Type B pancreatic cell (in vitro differentiated cells): ENCODE measurements at regions not wholly inside any gene's neighbourhood (a gene's known extent, or its start where the extent isn't known, plus 50 kb on each side); places are given as distances from the start of the nearest gene placed in this dataset.

Source experiments
- DNase-seq: peaks from one replicate; pipeline ENCODE4 v3.0.0; 2021; ENCODE audit warnings: mixed read lengths; ENCODE audit not compliant: unreplicated experiment; ENCODE audit errors: extremely low spot score
- H3K27ac Mint-ChIP-seq: 2 replicates; pipeline ENCODE4 v1.8.0; 2021; ENCODE audit warnings: mild to moderate bottlenecking, mixed read lengths
- H3K27me3 Mint-ChIP-seq: 2 replicates; pipeline ENCODE4 v1.8.0; 2021; ENCODE audit warnings: mixed read lengths
- H3K36me3 Mint-ChIP-seq: 2 replicates; pipeline ENCODE4 v1.8.0; 2021; ENCODE audit warnings: mixed read lengths
- H3K4me1 Mint-ChIP-seq: one replicate; pipeline ENCODE4 v1.8.0; 2021; ENCODE audit warnings: mixed read lengths; ENCODE audit not compliant: unreplicated experiment
- H3K4me3 Mint-ChIP-seq: 2 replicates; pipeline ENCODE4 v1.8.0; 2021; ENCODE audit warnings: mild to moderate bottlenecking, mixed read lengths
- H3K9me3 Mint-ChIP-seq: 2 replicates; pipeline ENCODE4 v1.8.0; 2021; ENCODE audit warnings: mixed read lengths
- CTCF ChIP-seq: fragments of 200-600 bp; sonication (generic); conservative IDR thresholded peaks from 2 replicates; pipeline ENCODE4 v1.5.0; 2021; ENCODE audit warnings: antibody characterized with exemption, mild to moderate bottlenecking

- Mint-ChIP-seq H3K4me1 (peaks cover 5% of the 10 kb centered on the region), H3K36me3 (no peaks in the 10 kb centered on the region), H3K9me3 (no peaks in the 10 kb centered on the region), H3K27ac (no peak overlapping the region), H3K27me3 (peaks cover 12% of the 10 kb centered on the region), H3K4me3 (no peak overlapping the region)
- no peak for TF ChIP-seq CTCF
- no peak for DNase-seq
Measured at GRCh38 chr5:4572311-4573100, 567.6 kb upstream of the ADAMTS16 start.

DNA sequence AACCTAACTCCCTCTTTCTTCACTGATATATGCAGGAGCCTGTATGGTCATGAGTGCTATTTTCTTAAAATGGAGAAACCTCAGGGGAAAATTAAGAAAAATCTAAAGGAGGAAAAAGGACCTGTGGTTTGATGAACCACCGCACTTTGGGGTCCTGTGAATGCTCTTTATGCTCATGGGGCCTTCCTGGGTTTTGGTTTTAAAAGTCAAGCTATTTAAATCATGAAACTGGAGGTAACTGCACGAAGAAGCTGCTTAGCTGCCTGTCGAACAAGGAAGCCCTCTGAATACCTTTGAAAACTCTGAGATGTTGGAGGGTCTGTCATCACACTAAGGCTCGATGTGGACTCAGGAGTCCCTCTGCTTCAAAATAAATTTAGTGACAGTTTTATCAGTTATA, 564.5 kb upstream of the ADAMTS16 start:
- Mint-ChIP-seq H3K9me3 (no peaks in the 10 kb centered on the region), H3K36me3 (no peaks in the 10 kb centered on the region), H3K27me3 (peaks cover 17% of the 10 kb centered on the region), H3K27ac (no peak overlapping the region), H3K4me1 (peaks cover 5% of the 10 kb centered on the region), H3K4me3 (no peak overlapping the region)
- TF ChIP-seq CTCF, result no peak
- no peak for DNase-seq

- H3K9me3 Mint-ChIP-seq, result no peaks in the 10 kb centered on the region
- H3K4me1 Mint-ChIP-seq, result peaks cover 5% of the 10 kb centered on the region
- no peak overlapping the region for H3K4me3 Mint-ChIP-seq
- no peak for TF ChIP-seq CTCF
- H3K27ac Mint-ChIP-seq, result no peak overlapping the region
- DNase-seq, result no peak
- peaks cover 20% of the 10 kb centered on the region for H3K27me3 Mint-ChIP-seq
- no peaks in the 10 kb centered on the region for H3K36me3 Mint-ChIP-seq
Measured at GRCh38 chr5:4576161-4576748, 563.9 kb upstream of the ADAMTS16 start.

DNA sequence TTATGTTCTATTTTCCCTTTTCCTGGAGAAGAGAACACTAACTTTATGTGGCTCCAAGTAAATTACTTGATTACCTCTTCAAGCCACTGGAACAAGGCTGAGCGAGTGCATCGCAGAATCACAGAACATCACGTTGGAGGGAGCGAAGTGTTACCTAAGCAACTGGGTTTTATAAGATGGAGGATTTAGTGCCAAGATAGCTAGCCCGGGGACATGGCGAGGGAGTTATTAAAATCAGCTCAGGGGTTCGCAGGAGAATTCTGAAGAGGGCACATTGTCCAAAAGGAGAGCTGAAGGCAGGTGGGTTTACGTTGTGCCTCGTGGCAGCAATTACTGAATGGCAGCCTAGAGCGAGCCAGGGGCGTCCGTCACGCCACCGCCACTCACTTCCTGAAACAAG, 563.2 kb upstream of the ADAMTS16 start:
- Mint-ChIP-seq H3K4me1 (peaks cover 5% of the 10 kb centered on the region), H3K4me3 (no peak overlapping the region), H3K36me3 (no peaks in the 10 kb centered on the region), H3K9me3 (no peaks in the 10 kb centered on the region), H3K27ac (no peak overlapping the region), H3K27me3 (peaks cover 21% of the 10 kb centered on the region)
- no peak for TF ChIP-seq CTCF
- no peak for DNase-seq

GRCh38 chr5:4579679-4580078, 560.5 kb upstream of the ADAMTS16 start:
- no peak overlapping the region for H3K4me3 Mint-ChIP-seq
- peaks cover 5% of the 10 kb centered on the region for H3K4me1 Mint-ChIP-seq
- DNase-seq, result no peak
- peaks cover 29% of the 10 kb centered on the region for H3K27me3 Mint-ChIP-seq
- no peak overlapping the region for H3K27ac Mint-ChIP-seq
- TF ChIP-seq CTCF, result no peak
- peaks cover 4% of the 10 kb centered on the region for H3K36me3 Mint-ChIP-seq
- H3K9me3 Mint-ChIP-seq, result no peaks in the 10 kb centered on the region
